GM23338 (cell line): ENCODE measurements at regions not wholly inside any gene's neighbourhood (a gene's known extent, or its start where the extent isn't known, plus 50 kb on each side); places are given as distances from the start of the nearest gene placed in this dataset.

Experiments used
- ATAC-seq: fragments of 200-7000 bp; cut with Tn5 transposase; 3 replicates; pipeline ENCODE4 v1.9.1; 2020
- DNase-seq: peaks from one replicate; pipeline ENCODE4 v3.0.0-alpha.2; 2015; ENCODE audit warnings: low spot score
- H2AFZ ChIP-seq: fragments of 200-600 bp; sonication (generic); 2 replicates; pipeline ENCODE4 v1.8.0; 2016; ENCODE audit warnings: antibody characterized with exemption, mild to moderate bottlenecking, moderate library complexity
- H3F3A ChIP-seq: fragments of 200-600 bp; sonication (generic); replicated peaks from 2 replicates; pipeline ENCODE4 v1.8.0; 2017; ENCODE audit warnings: antibody characterized with exemption, mixed run types, low read depth
- H3K27ac ChIP-seq: fragments of 200-600 bp; sonication (generic); 2 replicates; pipeline ENCODE4 v1.6.1; 2016; ENCODE audit warnings: low read depth
- H3K27me3 ChIP-seq: fragments of 200-600 bp; sonication (generic); 2 replicates; pipeline ENCODE4 v1.8.0; 2016; ENCODE audit warnings: mild to moderate bottlenecking, mixed run types, moderate library complexity; ENCODE audit not compliant: insufficient read depth
- H3K36me3 ChIP-seq: fragments of 200-600 bp; sonication (generic); 2 replicates; pipeline ENCODE4 v1.8.0; 2016; ENCODE audit warnings: mild to moderate bottlenecking; ENCODE audit not compliant: insufficient read depth
- H3K4me1 ChIP-seq: fragments of 200-600 bp; sonication (generic); 2 replicates; pipeline ENCODE4 v1.8.0; 2016; ENCODE audit warnings: mild to moderate bottlenecking, moderate library complexity; ENCODE audit not compliant: insufficient read depth
- H3K4me2 ChIP-seq: fragments of 200-600 bp; sonication (generic); 2 replicates; pipeline ENCODE4 v1.7.1; 2017; ENCODE audit warnings: mixed run types
- H3K4me3 ChIP-seq: fragments of 200-600 bp; sonication (generic); 2 replicates; pipeline ENCODE4 v1.6.1; 2016; ENCODE audit warnings: mixed run types
- H3K79me2 ChIP-seq: fragments of 200-600 bp; sonication (generic); replicated peaks from 2 replicates; pipeline ENCODE4 v1.8.0; 2017; ENCODE audit warnings: mild to moderate bottlenecking; ENCODE audit not compliant: insufficient read depth
- H3K9me2 ChIP-seq: fragments of 200-600 bp; sonication (generic); 2 replicates; pipeline ENCODE4 v1.8.0; 2017; ENCODE audit not compliant: insufficient read depth
- H4K20me1 ChIP-seq: fragments of 200-600 bp; sonication (generic); replicated peaks from 2 replicates; pipeline ENCODE4 v1.8.0; 2017; ENCODE audit warnings: mild to moderate bottlenecking; ENCODE audit not compliant: insufficient read depth
- H3K27ac Mint-ChIP-seq: 2 replicates; pipeline ENCODE4 v1.8.0; 2020; ENCODE audit warnings: inconsistent platforms, mild to moderate bottlenecking, moderate library complexity, mixed read lengths
- H3K27me3 Mint-ChIP-seq: 3 replicates; pipeline ENCODE4 v1.8.0; 2022; ENCODE audit warnings: low read depth, mild to moderate bottlenecking, moderate library complexity, mixed read lengths, inconsistent platforms; ENCODE audit not compliant: insufficient read depth, poor library complexity
- H3K36me3 Mint-ChIP-seq: 3 replicates; pipeline ENCODE4 v1.8.0; 2021; ENCODE audit warnings: low read depth, mild to moderate bottlenecking, inconsistent platforms, moderate library complexity, mixed read lengths
- H3K4me1 Mint-ChIP-seq: 3 replicates; pipeline ENCODE4 v1.8.0; 2020; ENCODE audit warnings: mild to moderate bottlenecking, inconsistent platforms, mixed read lengths
- H3K4me3 Mint-ChIP-seq: 3 replicates; pipeline ENCODE4 v1.8.0; 2021; ENCODE audit warnings: moderate library complexity, mild to moderate bottlenecking, inconsistent platforms, mixed read lengths
- H3K9me3 Mint-ChIP-seq: 3 replicates; pipeline ENCODE4 v1.8.0; 2020; ENCODE audit warnings: moderate library complexity, mild to moderate bottlenecking, inconsistent platforms, mixed read lengths
- CREB1 ChIP-seq: fragments of 250-450 bp; sonication (Bioruptor Pico); IDR thresholded peaks from 2 replicates; pipeline ENCODE4 v1.5.0; 2020; ENCODE audit warnings: low read depth, mild to moderate bottlenecking, moderate library complexity
- CTCF ChIP-seq, 2 experiments: fragments of 200-600 bp in 1 of 2; sonication (generic) in 1 of 2; conservative IDR thresholded peaks; 2 replicates each; pipeline versions ENCODE4 v1.5.1 to v1.6.1; 2016 to 2017; ENCODE audit warnings: antibody characterized with exemption in 2 of 2, low read depth in 2 of 2, mild to moderate bottlenecking in 2 of 2, moderate library complexity in 1 of 2
- ETS1 ChIP-seq: IDR thresholded peaks from 2 replicates; pipeline ENCODE4 v1.6.1; 2016; ENCODE audit warnings: antibody characterized with exemption
- EZH2phosphoT487 ChIP-seq: fragments of 200-600 bp; sonication (generic); IDR thresholded peaks from one replicate; pipeline ENCODE4 v1.8.1; 2018; ENCODE audit warnings: antibody characterized with exemption; ENCODE audit not compliant: unreplicated experiment
- JUNB ChIP-seq: IDR thresholded peaks from one replicate; pipeline ENCODE4 v1.6.1; 2016; ENCODE audit warnings: antibody characterized with exemption; ENCODE audit not compliant: unreplicated experiment
- NANOG ChIP-seq: IDR thresholded peaks from 2 replicates; pipeline ENCODE4 v1.6.1; 2016; ENCODE audit warnings: antibody characterized with exemption, borderline replicate concordance
- POLR2AphosphoS5 ChIP-seq: IDR thresholded peaks from 2 replicates; pipeline ENCODE4 v1.6.1; 2016; ENCODE audit warnings: antibody characterized with exemption, low read depth
- REST ChIP-seq: IDR thresholded peaks from one replicate; pipeline ENCODE4 v1.6.1; 2018; ENCODE audit warnings: antibody characterized with exemption; ENCODE audit not compliant: unreplicated experiment
- ZNF331 ChIP-seq: fragments of 250-450 bp; sonication (Bioruptor Pico); IDR thresholded peaks from 2 replicates; pipeline ENCODE4 v1.5.0; 2020; ENCODE audit warnings: low read depth, mild to moderate bottlenecking, moderate library complexity
- ZNF462 ChIP-seq: fragments of 250-450 bp; sonication (Bioruptor Pico); IDR thresholded peaks from 2 replicates; pipeline ENCODE4 v1.5.0; 2020; ENCODE audit warnings: mild to moderate bottlenecking, moderate library complexity

- Mint-ChIP-seq H3K4me3 (no peak overlapping the region), H3K4me1 (peaks cover 16% of the 10 kb centered on the region), H3K27me3 (no peaks in the 10 kb centered on the region), H3K27ac (no peak overlapping the region), H3K9me3 (no peaks in the 10 kb centered on the region; the same call in 2 of the 3 replicates), H3K36me3 (no peaks in the 10 kb centered on the region)
- peaks cover 16% of the 10 kb centered on the region for H3K4me1 ChIP-seq
- no peak overlapping the region for H2AFZ ChIP-seq
- ATAC-seq (no peak), DNase-seq (no peak)
- H4K20me1 ChIP-seq, result no peaks in the 10 kb centered on the region
- no peaks in the 10 kb centered on the region for H3K79me2 ChIP-seq
- H3K36me3 ChIP-seq, result no peaks in the 10 kb centered on the region
- H3F3A ChIP-seq, result no peaks in the 10 kb centered on the region; the same call in 1 of the 2 replicates
- no peak overlapping the region for H3K4me3 ChIP-seq
- TF ChIP-seq JUNB (no peak), EZH2phosphoT487 (no peak), NANOG (no peak)
- H3K27me3 ChIP-seq, result no peaks in the 10 kb centered on the region
- H3K4me2 ChIP-seq, result no peak overlapping the region
- H3K9me2 ChIP-seq, result 0 out of 2 replicates have a peak, but pooled peaks cover 3% of the 10 kb centered on the region
- no peak overlapping the region for H3K27ac ChIP-seq
Observed at GRCh38 chr12:41966001-41966400, 178.7 kb downstream of the GXYLT1 start.

GRCh38 chr12:41963398-41963797 is 181.3 kb downstream of the GXYLT1 start:
- H3K4me3 Mint-ChIP-seq, result no peak overlapping the region
- Histone ChIP-seq H3K36me3 (no peaks in the 10 kb centered on the region), H3K9me2 (0 out of 2 replicates have a peak, but pooled peaks cover 3% of the 10 kb centered on the region), H3F3A (no peaks in the 10 kb centered on the region; the same call in 1 of the 2 replicates), H2AFZ (no peak overlapping the region), H3K27ac (no peak overlapping the region), H3K4me2 (no peak overlapping the region), H3K27me3 (no peaks in the 10 kb centered on the region), H4K20me1 (no peaks in the 10 kb centered on the region), H3K4me3 (no peak overlapping the region), H3K4me1 (peaks cover 11% of the 10 kb centered on the region), H3K79me2 (no peaks in the 10 kb centered on the region)
- H3K36me3 Mint-ChIP-seq, result no peaks in the 10 kb centered on the region
- ATAC-seq, result no peak
- H3K4me1 Mint-ChIP-seq, result peaks cover 11% of the 10 kb centered on the region
- H3K9me3 Mint-ChIP-seq, result no peaks in the 10 kb centered on the region; the same call in 2 of the 3 replicates
- H3K27me3 Mint-ChIP-seq, result no peaks in the 10 kb centered on the region
- no peak overlapping the region for H3K27ac Mint-ChIP-seq
- no peak for DNase-seq
- TF ChIP-seq EZH2phosphoT487 (no peak), REST (no peak), ZNF462 (no peak), POLR2AphosphoS5 (no peak), ETS1 (no peak), CTCF (conservative IDR thresholded peaks at IDR 0.05; ENCODE audit: low read depth in 2 of 2) (no peak), ZNF331 (no peak), CREB1 (CRISPR knock-in tag) (no peak)
